ENCODE measurements at regions not wholly inside any gene's neighbourhood (a gene's known extent, or its start where the extent isn't known, plus 50 kb on each side); places are given as distances from the start of the nearest gene placed in this dataset.
A peak's percentile ranks its signal among the peaks of the same experiment; 100 is the strongest.

DNA sequence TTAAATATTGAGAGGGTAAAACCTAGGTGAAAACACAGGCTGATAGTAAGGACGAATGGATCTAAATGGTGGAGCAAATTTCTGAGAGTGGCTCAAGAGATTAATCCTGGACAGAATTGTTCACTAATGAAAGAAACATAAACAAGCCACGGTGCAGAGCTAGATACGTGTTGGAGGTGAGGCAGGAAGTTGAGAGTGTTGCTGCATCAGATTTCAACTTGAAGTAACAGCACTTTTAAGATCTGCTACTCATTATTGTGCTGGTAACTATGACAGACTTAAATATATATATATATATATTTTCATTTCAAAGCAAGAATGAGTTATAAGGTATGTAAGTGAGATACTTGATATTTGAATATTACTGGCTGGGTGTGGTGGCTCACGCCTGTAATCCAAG lies 64.9 kb downstream of the PTGS2 start:
- Histone ChIP-seq H3K36me3 (ENCODE audit: insufficient read depth) (no peaks in the 10 kb centered on the region), H3K4me1 (ENCODE audit: low read depth, poor library complexity, severe bottlenecking) (peaks cover 41% of the 10 kb centered on the region), H3K27me3 (ENCODE audit: insufficient read depth, low read depth) (no peaks in the 10 kb centered on the region), H2AFZ (ENCODE audit: low read depth) (no peak overlapping the region), H3K4me2 (peak overlapping the region; percentile 26; the same call in 1 of the 2 replicates), H3K27ac (no peak overlapping the region), H3K9ac (no peak overlapping the region), H4K20me1 (ENCODE audit: insufficient read depth) (no peaks in the 10 kb centered on the region), H3K79me2 (ENCODE audit: insufficient read depth, low read depth) (no peaks in the 10 kb centered on the region), H3K4me3 (IDR thresholded peaks at IDR 0.05; ENCODE audit: insufficient read depth, low read depth, low read length) (no peak overlapping the region)
- TF ChIP-seq, protein P1, sequence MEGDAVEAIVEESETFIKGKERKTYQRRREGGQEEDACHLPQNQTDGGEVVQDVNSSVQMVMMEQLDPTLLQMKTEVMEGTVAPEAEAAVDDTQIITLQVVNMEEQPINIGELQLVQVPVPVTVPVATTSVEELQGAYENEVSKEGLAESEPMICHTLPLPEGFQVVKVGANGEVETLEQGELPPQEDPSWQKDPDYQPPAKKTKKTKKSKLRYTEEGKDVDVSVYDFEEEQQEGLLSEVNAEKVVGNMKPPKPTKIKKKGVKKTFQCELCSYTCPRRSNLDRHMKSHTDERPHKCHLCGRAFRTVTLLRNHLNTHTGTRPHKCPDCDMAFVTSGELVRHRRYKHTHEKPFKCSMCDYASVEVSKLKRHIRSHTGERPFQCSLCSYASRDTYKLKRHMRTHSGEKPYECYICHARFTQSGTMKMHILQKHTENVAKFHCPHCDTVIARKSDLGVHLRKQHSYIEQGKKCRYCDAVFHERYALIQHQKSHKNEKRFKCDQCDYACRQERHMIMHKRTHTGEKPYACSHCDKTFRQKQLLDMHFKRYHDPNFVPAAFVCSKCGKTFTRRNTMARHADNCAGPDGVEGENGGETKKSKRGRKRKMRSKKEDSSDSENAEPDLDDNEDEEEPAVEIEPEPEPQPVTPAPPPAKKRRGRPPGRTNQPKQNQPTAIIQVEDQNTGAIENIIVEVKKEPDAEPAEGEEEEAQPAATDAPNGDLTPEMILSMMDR (conservative IDR thresholded peaks at IDR 0.05; ENCODE audit: low read depth, low read length), result no peak

DNA sequence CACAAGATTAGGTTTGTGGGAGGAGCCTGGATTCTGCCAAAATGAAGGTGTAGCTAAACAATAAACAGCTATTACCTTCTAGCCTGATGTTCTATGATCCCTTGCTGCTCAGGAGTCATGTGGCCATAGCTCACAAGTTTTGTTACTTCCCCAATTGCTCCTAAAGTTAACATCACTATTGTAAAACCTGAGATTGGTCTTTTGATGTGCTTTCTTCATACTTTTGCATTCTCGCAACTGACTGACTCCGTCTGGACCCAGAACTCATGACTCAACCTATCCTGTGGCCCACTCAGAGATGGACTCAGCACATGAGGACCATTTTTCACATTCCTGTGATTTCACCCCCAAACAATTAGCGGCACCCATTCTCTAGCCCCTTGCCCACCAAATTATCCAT lies 69.1 kb downstream of the PTGS2 start:
- TF ChIP-seq, protein P1 (conservative IDR thresholded peaks at IDR 0.05; ENCODE audit: low read depth, low read length), result no peak
- H3K4me1 ChIP-seq (ENCODE audit: low read depth, poor library complexity, severe bottlenecking), result peaks cover 18% of the 10 kb centered on the region
- H3K27me3 ChIP-seq (ENCODE audit: insufficient read depth, low read depth), result no peaks in the 10 kb centered on the region
- H3K4me3 ChIP-seq (IDR thresholded peaks at IDR 0.05; ENCODE audit: insufficient read depth, low read depth, low read length), result no peak overlapping the region
- H3K79me2 ChIP-seq (ENCODE audit: insufficient read depth, low read depth), result no peaks in the 10 kb centered on the region
- no peaks in the 10 kb centered on the region for H4K20me1 ChIP-seq (ENCODE audit: insufficient read depth)
- H3K27ac ChIP-seq, result no peak overlapping the region
- H3K9ac ChIP-seq, result no peak overlapping the region
- H3K4me2 ChIP-seq, result no peak overlapping the region
- H3K36me3 ChIP-seq (ENCODE audit: insufficient read depth), result no peaks in the 10 kb centered on the region
- no peak overlapping the region for H2AFZ ChIP-seq (ENCODE audit: low read depth)

DNA sequence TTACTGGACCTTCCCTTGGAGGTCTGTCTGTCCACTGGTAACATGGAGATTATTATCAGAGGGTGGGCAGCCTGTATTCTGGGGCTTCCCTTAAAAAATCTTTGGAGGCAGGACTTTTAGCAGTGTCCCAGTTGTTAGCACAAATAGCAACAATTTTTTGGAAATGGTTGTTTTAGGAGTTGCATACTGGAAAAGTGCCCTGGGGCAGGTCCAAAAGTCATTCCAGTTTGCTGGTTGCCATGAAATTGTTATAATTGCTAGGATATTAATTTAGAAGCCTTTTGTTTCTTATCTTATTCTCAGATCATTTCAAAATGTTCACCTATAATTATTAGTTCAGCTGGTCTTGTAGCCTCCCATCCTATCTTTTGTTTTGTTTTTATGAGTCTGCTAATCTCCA lies 71.0 kb downstream of the PTGS2 start:
- no peaks in the 10 kb centered on the region for H3K27me3 ChIP-seq (ENCODE audit: insufficient read depth, low read depth)
- H3K36me3 ChIP-seq (ENCODE audit: insufficient read depth), result no peaks in the 10 kb centered on the region
- no peak overlapping the region for H3K4me2 ChIP-seq
- H4K20me1 ChIP-seq (ENCODE audit: insufficient read depth), result no peaks in the 10 kb centered on the region
- no peak overlapping the region for H3K4me3 ChIP-seq (IDR thresholded peaks at IDR 0.05; ENCODE audit: insufficient read depth, low read depth, low read length)
- H3K4me1 ChIP-seq (ENCODE audit: low read depth, poor library complexity, severe bottlenecking), result peaks cover 8% of the 10 kb centered on the region
- no peak overlapping the region for H2AFZ ChIP-seq (ENCODE audit: low read depth)
- H3K27ac ChIP-seq, result no peak overlapping the region
- H3K9ac ChIP-seq, result no peak overlapping the region
- TF ChIP-seq, protein P1 (conservative IDR thresholded peaks at IDR 0.05; ENCODE audit: low read depth, low read length), result no peak
- no peaks in the 10 kb centered on the region for H3K79me2 ChIP-seq (ENCODE audit: insufficient read depth, low read depth)

- H3K4me2 ChIP-seq, result no peak overlapping the region
- H3K4me1 ChIP-seq (ENCODE audit: low read depth, poor library complexity, severe bottlenecking), result peaks cover 6% of the 10 kb centered on the region
- H3K36me3 ChIP-seq (ENCODE audit: insufficient read depth), result no peaks in the 10 kb centered on the region
- no peaks in the 10 kb centered on the region for H3K27me3 ChIP-seq (ENCODE audit: insufficient read depth, low read depth)
- H4K20me1 ChIP-seq (ENCODE audit: insufficient read depth), result no peaks in the 10 kb centered on the region
- no peak overlapping the region for H3K9ac ChIP-seq
- no peak overlapping the region; the same call in 1 of the 2 replicates for H2AFZ ChIP-seq (ENCODE audit: low read depth)
- H3K4me3 ChIP-seq (IDR thresholded peaks at IDR 0.05; ENCODE audit: insufficient read depth, low read depth, low read length), result no peak overlapping the region
- no peak overlapping the region for H3K27ac ChIP-seq
- H3K79me2 ChIP-seq (ENCODE audit: insufficient read depth, low read depth), result no peaks in the 10 kb centered on the region
- TF ChIP-seq, protein P1 (conservative IDR thresholded peaks at IDR 0.05; ENCODE audit: low read depth, low read length), result peak; percentile 97
Observed at GRCh38 chr1:186605762-186606350, 74.4 kb downstream of the PTGS2 start.

All from KMS-11 (cell line).